GM10266 (cell line): ENCODE measurements at regions not wholly inside any gene's neighbourhood (a gene's known extent, or its start where the extent isn't known, plus 50 kb on each side); places are given as distances from the start of the nearest gene placed in this dataset.
"Not testable (repeated sequence)": the region's sequence is repeated elsewhere in the genome, so short reads cannot be mapped to it uniquely, and the experiment has no call there.

Source experiments
- DNase-seq: peaks from one replicate; pipeline ENCODE4 v3.0.0; 2012; ENCODE audit errors: extremely low spot score
- TF ChIP-seq, protein P1 (sequence below): IDR thresholded peaks from 2 replicates; pipeline ENCODE4 v1.5.1; 2012; ENCODE audit warnings: mild to moderate bottlenecking, low read depth; ENCODE audit not compliant: control insufficient read depth, insufficient read depth; ENCODE audit errors: missing control alignments

DNA sequence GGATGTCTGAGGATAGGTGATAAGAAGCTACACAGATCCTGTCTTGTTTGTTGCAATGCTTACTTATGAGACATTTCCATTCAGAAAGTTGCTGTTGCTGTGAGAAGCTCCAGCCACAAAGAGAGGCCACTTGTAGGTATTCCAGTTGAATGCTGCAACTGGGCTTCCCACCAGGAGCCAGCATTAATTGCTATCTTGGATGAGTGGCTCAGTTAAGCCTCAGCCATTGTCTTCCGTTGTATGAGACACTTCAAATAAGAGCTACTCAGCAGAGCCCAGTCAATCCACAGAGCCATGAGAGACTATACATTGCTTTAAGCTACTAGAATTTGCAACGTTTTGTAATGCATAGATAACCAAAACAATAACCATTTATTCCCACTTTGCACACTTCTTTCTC is 104.3 kb upstream of the ARRDC3 start:
- TF ChIP-seq, protein P1, sequence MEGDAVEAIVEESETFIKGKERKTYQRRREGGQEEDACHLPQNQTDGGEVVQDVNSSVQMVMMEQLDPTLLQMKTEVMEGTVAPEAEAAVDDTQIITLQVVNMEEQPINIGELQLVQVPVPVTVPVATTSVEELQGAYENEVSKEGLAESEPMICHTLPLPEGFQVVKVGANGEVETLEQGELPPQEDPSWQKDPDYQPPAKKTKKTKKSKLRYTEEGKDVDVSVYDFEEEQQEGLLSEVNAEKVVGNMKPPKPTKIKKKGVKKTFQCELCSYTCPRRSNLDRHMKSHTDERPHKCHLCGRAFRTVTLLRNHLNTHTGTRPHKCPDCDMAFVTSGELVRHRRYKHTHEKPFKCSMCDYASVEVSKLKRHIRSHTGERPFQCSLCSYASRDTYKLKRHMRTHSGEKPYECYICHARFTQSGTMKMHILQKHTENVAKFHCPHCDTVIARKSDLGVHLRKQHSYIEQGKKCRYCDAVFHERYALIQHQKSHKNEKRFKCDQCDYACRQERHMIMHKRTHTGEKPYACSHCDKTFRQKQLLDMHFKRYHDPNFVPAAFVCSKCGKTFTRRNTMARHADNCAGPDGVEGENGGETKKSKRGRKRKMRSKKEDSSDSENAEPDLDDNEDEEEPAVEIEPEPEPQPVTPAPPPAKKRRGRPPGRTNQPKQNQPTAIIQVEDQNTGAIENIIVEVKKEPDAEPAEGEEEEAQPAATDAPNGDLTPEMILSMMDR = no peak
- no peak for DNase-seq

- TF ChIP-seq, protein P1 = no peak
Measured at GRCh38 chr5:91486638-91487037, 103.5 kb upstream of the ARRDC3 start.

GRCh38 chr5:91484662-91485061 is 101.5 kb upstream of the ARRDC3 start:
- DNase-seq = no peak
- TF ChIP-seq, protein P1 = no peak

More at GRCh38 chr5:91486638-91487037, 103.5 kb upstream of the ARRDC3 start:
- DNase-seq = no peak

DNA sequence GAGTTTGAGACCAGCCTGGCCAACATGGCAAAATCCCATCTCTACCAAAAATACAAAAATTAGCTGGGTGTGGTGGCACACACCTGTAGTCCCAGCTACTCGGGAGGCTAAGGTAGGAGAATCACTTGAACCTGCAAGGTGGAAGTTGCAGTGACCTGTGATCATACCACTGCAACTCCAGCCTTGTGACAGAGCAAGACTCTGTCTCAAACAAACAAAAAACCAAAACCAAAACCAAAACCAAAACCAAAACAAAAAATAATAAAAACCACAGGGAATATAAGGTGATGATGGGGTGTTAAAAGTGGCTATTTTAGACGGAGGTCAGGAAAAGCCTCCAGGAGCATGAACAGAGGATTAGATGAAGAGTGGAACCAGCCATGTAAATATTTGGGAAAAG is 96.3 kb upstream of the ARRDC3 start:
- not testable (repeated sequence) for DNase-seq

- TF ChIP-seq, protein P1 = no peak
- DNase-seq = no peak
Measured at GRCh38 chr5:91478096-91478495, 95.0 kb upstream of the ARRDC3 start.

- TF ChIP-seq, protein P1 = no peak
- no peak for DNase-seq
Measured at GRCh38 chr5:91477408-91477807, 94.3 kb upstream of the ARRDC3 start.

- DNase-seq = no peak
- TF ChIP-seq, protein P1 = no peak
Measured at GRCh38 chr5:91474201-91474600, 91.1 kb upstream of the ARRDC3 start.

DNA sequence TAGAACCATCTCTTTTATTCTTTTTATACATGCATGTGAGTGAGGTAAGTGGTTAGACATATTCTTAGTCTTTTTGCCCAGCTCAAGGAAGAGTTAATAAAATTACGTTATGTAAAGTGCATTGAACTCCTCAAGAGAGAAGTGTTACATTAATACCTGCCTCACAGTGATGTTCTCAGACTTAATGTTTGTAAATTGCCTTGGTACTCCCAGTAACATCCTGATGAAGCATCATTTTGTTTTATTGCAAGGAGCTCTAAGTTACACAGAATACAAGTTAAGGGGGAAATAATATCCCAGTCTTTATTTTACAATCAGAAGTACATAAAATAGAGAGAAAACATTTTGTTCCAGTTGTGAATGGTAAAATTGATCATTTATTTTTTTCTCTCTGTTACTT is 89.5 kb upstream of the ARRDC3 start:
- DNase-seq = no peak
- TF ChIP-seq, protein P1 = no peak
